ENCODE measurements at regions not wholly inside any gene's neighbourhood (a gene's known extent, or its start where the extent isn't known, plus 50 kb on each side); places are given as distances from the start of the nearest gene placed in this dataset.

- Mint-ChIP-seq H3K4me3 (ENCODE audit: low read depth, unreplicated experiment) (no peak overlapping the region), H3K27ac (ENCODE audit: unreplicated experiment) (no peak overlapping the region), H3K27me3 (ENCODE audit: unreplicated experiment) (no peaks in the 10 kb centered on the region), H3K9me3 (ENCODE audit: low read depth, unreplicated experiment) (no peaks in the 10 kb centered on the region), H3K4me1 (ENCODE audit: low read depth, unreplicated experiment) (no peaks in the 10 kb centered on the region), H3K36me3 (ENCODE audit: insufficient read depth, unreplicated experiment) (no peaks in the 10 kb centered on the region)
- CTCF ChIA-PET = no interaction called here
- DNase-seq = no peak
- intact Hi-C loops (cut with micrococcal nuclease; ENCODE audit: unreplicated experiment) = no loop called here
- TF ChIP-seq CTCF (IDR thresholded peaks at IDR 0.05; ENCODE audit: unreplicated experiment) = no peak
- no TSS peak for BruUV-seq (replicated peaks)
Measured at GRCh38 chr6:15086348-15087158, 159.3 kb upstream of the JARID2 start.

- intact Hi-C loops (cut with micrococcal nuclease; ENCODE audit: unreplicated experiment) = no loop called here
- Mint-ChIP-seq H3K9me3 (ENCODE audit: low read depth, unreplicated experiment) (no peaks in the 10 kb centered on the region), H3K4me3 (ENCODE audit: low read depth, unreplicated experiment) (no peak overlapping the region), H3K4me1 (ENCODE audit: low read depth, unreplicated experiment) (no peaks in the 10 kb centered on the region), H3K36me3 (ENCODE audit: insufficient read depth, unreplicated experiment) (no peaks in the 10 kb centered on the region), H3K27ac (ENCODE audit: unreplicated experiment) (no peak overlapping the region), H3K27me3 (ENCODE audit: unreplicated experiment) (no peaks in the 10 kb centered on the region)
- CTCF ChIA-PET = interaction anchor here (0.6 kb wide), 2 partner anchors 39 to 1030 kb away, joined by 4 to 5 read pairs; no protein-coding TSS in a partner anchor
- no peak for DNase-seq
- no TSS peak for BruUV-seq (replicated peaks)
- no peak for TF ChIP-seq CTCF (IDR thresholded peaks at IDR 0.05; ENCODE audit: unreplicated experiment)
Measured at GRCh38 chr6:15087186-15087589, 158.7 kb upstream of the JARID2 start.

- DNase-seq = no peak
- Mint-ChIP-seq H3K27ac (ENCODE audit: unreplicated experiment) (no peak overlapping the region), H3K4me1 (ENCODE audit: low read depth, unreplicated experiment) (no peaks in the 10 kb centered on the region), H3K9me3 (ENCODE audit: low read depth, unreplicated experiment) (no peaks in the 10 kb centered on the region), H3K4me3 (ENCODE audit: low read depth, unreplicated experiment) (no peak overlapping the region), H3K36me3 (ENCODE audit: insufficient read depth, unreplicated experiment) (no peaks in the 10 kb centered on the region), H3K27me3 (ENCODE audit: unreplicated experiment) (no peaks in the 10 kb centered on the region)
- BruUV-seq (replicated peaks) = no TSS peak
- CTCF ChIA-PET = no interaction called here
- TF ChIP-seq CTCF (IDR thresholded peaks at IDR 0.05; ENCODE audit: unreplicated experiment) = no peak
- intact Hi-C loops (cut with micrococcal nuclease; ENCODE audit: unreplicated experiment) = no loop called here
Measured at GRCh38 chr6:15088904-15089568, 156.8 kb upstream of the JARID2 start.

GRCh38 chr6:15089569-15090144 lies 156.2 kb upstream of the JARID2 start:
- Mint-ChIP-seq H3K4me1 (ENCODE audit: low read depth, unreplicated experiment) (no peaks in the 10 kb centered on the region), H3K9me3 (ENCODE audit: low read depth, unreplicated experiment) (no peaks in the 10 kb centered on the region), H3K27ac (ENCODE audit: unreplicated experiment) (no peak overlapping the region), H3K36me3 (ENCODE audit: insufficient read depth, unreplicated experiment) (no peaks in the 10 kb centered on the region), H3K27me3 (ENCODE audit: unreplicated experiment) (no peaks in the 10 kb centered on the region), H3K4me3 (ENCODE audit: low read depth, unreplicated experiment) (no peak overlapping the region)
- no peak for TF ChIP-seq CTCF (IDR thresholded peaks at IDR 0.05; ENCODE audit: unreplicated experiment)
- CTCF ChIA-PET = no interaction called here
- DNase-seq = no peak
- intact Hi-C loops (cut with micrococcal nuclease; ENCODE audit: unreplicated experiment) = no loop called here
- no TSS peak for BruUV-seq (replicated peaks)
